NOMO-1 treated with DMSO at 0.1 percent for 48 hours (cell line): ENCODE measurements at regions not wholly inside any gene's neighbourhood (a gene's known extent, or its start where the extent isn't known, plus 50 kb on each side); places are given as distances from the start of the nearest gene placed in this dataset.

Source experiments
- DNase-seq: peaks from one replicate; lab custom pipeline; 2025; ENCODE audit not compliant: unreplicated experiment; lab: John Stamatoyannopoulos, UW

DNA sequence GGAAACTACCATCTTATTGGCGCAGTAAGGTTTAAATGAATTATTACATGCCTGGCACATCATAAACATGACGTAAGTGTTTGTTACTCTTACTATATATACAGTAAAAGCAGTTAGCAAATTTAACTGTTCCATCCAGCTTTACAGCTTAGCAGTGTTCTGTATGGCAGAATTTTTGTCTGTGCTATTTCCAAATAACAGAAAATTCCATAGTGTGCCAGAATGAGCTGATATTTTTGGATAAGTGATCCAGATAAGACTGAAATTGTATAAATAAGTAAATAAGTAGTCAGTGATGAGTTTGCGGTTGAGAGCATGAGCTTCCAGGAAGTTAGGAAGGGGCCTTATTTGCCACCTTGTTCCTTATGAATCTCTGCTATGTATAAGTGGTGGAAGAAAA, 236.5 kb upstream of the SLC10A2 start:
- DNase-seq: no peak

- no peak for DNase-seq
Observed at GRCh38 chr13:103299079-103299478, 232.9 kb upstream of the SLC10A2 start.

- DNase-seq: no peak
Observed at GRCh38 chr13:103297083-103297482, 230.9 kb upstream of the SLC10A2 start.

GRCh38 chr13:103291798-103292572, 225.8 kb upstream of the SLC10A2 start:
- DNase-seq: no peak

DNA sequence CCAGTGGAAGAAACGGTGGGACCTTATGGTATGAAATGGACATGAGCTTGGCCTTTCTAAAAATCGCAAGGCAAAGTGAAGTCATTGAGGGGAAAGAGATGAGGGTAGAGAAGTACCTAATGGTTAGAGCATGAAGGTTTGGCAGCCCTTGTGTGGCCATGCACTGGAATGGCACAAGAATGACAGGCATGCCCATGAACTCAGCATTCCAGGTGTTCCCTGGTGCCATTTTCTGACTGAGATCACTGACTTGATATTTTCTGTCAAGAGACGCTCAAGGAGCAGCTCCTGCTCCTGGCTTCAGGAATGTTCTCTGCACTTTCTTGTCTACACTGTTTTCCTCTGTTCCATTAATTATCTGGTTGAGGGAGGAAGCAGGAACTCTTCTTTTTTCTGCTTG, 225.0 kb upstream of the SLC10A2 start:
- no peak for DNase-seq

DNA sequence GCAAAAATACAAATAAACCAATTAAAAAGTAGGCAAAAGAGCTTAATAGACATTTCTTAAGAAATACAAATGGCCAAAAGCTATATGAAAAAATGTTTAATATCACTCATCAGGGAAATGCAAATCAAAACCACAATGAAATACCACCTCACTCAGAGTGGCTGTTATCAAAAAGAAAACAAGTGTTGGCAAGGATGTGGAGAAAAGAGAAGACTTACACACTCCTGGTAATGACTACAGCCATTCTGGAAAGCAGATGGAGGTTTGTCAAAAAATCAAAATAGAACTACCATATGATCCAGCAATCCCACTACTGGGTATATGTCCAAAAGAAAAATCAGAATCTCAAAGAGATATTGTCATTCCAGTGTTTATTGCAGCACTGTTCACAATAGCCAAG, 223.5 kb upstream of the SLC10A2 start:
- DNase-seq: no peak

GRCh38 chr13:103288114-103288513, 221.9 kb upstream of the SLC10A2 start:
- no peak for DNase-seq

DNA sequence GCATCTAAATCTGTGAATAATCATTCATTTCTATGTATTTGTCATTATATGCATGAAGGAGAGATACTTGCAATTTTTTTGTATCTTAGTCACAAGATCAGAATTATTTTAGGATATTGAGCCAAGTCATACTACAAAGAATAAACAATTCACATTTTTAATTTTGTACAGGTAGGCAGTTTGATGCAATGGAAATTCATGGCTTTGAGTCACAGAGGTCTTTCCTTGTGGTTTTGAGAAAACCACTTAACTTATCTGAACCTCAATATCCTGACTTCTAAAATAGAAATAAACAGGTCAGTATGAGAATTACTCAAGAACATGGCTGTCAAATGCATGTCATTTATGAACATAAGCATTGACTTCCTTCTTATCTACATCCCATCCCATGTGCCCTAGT, 221.4 kb upstream of the SLC10A2 start:
- DNase-seq: no peak

- DNase-seq: no peak
Observed at GRCh38 chr13:103284466-103284865, 218.2 kb upstream of the SLC10A2 start.

GRCh38 chr13:103283451-103283820, 217.2 kb upstream of the SLC10A2 start:
- DNase-seq: no peak

- DNase-seq: no peak
Observed at GRCh38 chr13:103282571-103283450, 216.6 kb upstream of the SLC10A2 start.

GRCh38 chr13:103277959-103278694, 211.9 kb upstream of the SLC10A2 start:
- DNase-seq: no peak

- no peak for DNase-seq
Observed at GRCh38 chr13:103276775-103277498, 210.7 kb upstream of the SLC10A2 start.

DNA sequence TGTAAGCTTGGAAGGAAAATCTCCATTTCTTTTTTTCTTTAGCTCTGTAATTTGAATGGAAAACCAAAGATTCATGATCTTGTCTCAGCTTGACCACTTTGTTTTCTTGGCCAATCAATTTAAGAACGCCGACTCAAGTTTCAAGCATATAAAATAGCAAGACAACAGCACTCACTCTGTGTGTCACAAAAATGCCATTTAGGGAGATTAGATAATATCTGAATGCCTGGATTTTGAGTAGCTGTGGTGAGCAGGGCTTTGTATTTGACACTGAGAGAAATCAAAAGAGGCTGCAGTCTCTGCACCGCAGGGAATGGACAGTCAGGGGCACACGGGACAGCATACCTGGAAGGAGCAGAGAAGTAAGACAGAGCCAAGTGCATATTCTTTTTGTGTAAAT, 209.5 kb upstream of the SLC10A2 start:
- DNase-seq: no peak

DNA sequence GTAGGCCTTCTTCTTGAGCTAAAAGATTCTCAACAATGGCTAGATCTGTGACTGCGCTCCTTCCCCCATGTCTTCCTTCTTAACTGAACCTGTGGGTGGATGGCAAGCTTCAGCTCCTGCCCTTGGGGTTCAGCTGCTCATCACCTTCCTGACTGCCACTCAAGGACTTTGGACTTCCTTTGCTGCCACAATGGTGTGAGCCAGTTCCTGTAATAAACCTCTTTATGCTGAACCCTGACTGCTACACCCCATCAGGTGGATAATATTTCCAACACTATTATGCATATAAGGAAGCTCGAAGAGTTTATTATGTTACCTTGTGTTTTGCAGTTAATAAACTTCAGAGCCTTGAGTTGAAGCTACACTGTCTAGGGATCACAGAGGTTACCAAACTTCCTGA, 208.9 kb upstream of the SLC10A2 start:
- DNase-seq: no peak

DNA sequence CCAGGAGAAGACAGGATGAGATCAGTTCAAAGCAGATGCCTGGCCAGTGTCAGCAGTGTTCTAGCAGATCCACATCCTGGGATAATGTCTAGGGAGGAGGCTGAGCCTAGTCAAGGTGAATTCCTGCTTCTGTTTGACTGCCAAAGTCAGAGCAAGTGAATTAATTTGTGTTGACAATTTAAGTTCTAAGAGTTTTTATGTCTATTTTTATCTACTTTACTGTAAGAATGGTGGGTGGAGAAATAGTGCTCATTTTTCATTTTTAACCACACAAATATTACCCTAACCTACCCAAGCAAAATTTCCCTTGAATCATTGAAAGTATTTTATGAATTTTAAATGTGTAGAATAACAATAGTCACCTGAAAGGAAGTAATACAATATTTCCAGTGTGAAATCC, 207.6 kb upstream of the SLC10A2 start:
- DNase-seq: no peak

GRCh38 chr13:103272770-103273169, 206.6 kb upstream of the SLC10A2 start:
- DNase-seq: no peak

GRCh38 chr13:103263448-103263847, 197.2 kb upstream of the SLC10A2 start:
- DNase-seq: no peak

GRCh38 chr13:103255587-103256301, 189.5 kb upstream of the SLC10A2 start:
- no peak for DNase-seq

DNA sequence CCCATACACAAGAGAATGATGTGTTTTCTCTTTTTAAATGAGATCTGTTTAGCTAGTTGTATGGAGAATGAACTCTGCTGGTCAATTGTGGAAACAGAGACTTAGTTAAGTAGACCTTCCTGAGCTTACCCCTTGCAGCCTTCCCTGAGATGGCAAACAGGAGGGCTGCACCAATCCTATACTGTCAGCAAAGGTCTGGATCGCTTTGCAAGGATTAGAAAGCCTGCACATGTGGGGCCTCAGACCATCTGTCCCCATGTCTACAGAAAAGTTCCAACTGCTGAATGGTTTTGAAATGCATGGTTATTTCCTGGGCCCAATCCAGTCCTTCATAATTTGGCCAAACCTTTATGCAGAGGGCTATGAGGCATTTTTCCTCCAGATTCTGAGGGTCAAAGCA, 183.9 kb upstream of the SLC10A2 start:
- DNase-seq: no peak
